OCI-LY1 (cell line): ENCODE measurements at regions not wholly inside any gene's neighbourhood (a gene's known extent, or its start where the extent isn't known, plus 50 kb on each side); places are given as distances from the start of the nearest gene placed in this dataset.

ENCODE experiments used
- H2AFZ ChIP-seq: fragments of 200-600 bp; sonication (generic), shearing (Covaris generic); 2 replicates; pipeline ENCODE4 v1.6.0; 2014; ENCODE audit warnings: antibody characterized with exemption, mild to moderate bottlenecking, low read length
- H3F3A ChIP-seq: fragments of 200-600 bp; sonication (generic), shearing (Covaris generic); 2 replicates; pipeline ENCODE4 v1.6.0; 2014; ENCODE audit warnings: mild to moderate bottlenecking, antibody characterized with exemption, low read length, moderate library complexity; ENCODE audit not compliant: insufficient read depth
- H3K27ac ChIP-seq: fragments of 200-600 bp; sonication (generic); 2 replicates; pipeline ENCODE4 v1.5.1; 2014; ENCODE audit warnings: low read length, mixed run types, mild to moderate bottlenecking, low read depth; ENCODE audit not compliant: poor library complexity, severe bottlenecking
- H3K27me3 ChIP-seq: fragments of 200-600 bp; sonication (generic); 2 replicates; pipeline ENCODE4 v1.6.0; 2014; ENCODE audit warnings: antibody characterized with exemption, mild to moderate bottlenecking, low read length, moderate library complexity; ENCODE audit not compliant: insufficient read depth
- H3K36me3 ChIP-seq: fragments of 200-600 bp; sonication (generic); 2 replicates; pipeline ENCODE4 v1.6.1; 2014; ENCODE audit warnings: mild to moderate bottlenecking, antibody characterized with exemption, low read length, moderate library complexity, mixed read lengths; ENCODE audit not compliant: insufficient read depth
- H3K4me1 ChIP-seq: fragments of 200-600 bp; sonication (generic); 2 replicates; pipeline ENCODE4 v1.5.1; 2014; ENCODE audit warnings: mild to moderate bottlenecking, low read length, moderate library complexity; ENCODE audit not compliant: insufficient read depth, severe bottlenecking
- H3K4me2 ChIP-seq: fragments of 200-600 bp; sonication (generic), shearing (Covaris generic); 2 replicates; pipeline ENCODE4 v1.6.1; 2014; ENCODE audit warnings: low read length
- H3K4me3 ChIP-seq: fragments of 200-600 bp; sonication (generic); 2 replicates; pipeline ENCODE4 v1.5.1; 2014; ENCODE audit warnings: low read length, low read depth, mild to moderate bottlenecking, mixed read lengths; ENCODE audit not compliant: poor library complexity, severe bottlenecking
- H3K79me2 ChIP-seq: fragments of 200-600 bp; shearing (Covaris generic); 2 replicates; pipeline ENCODE4 v1.6.1; 2016; ENCODE audit warnings: mixed run types, low read length, mixed read lengths; ENCODE audit not compliant: insufficient read depth
- H3K9ac ChIP-seq: fragments of 200-600 bp; sonication (generic), shearing (Covaris generic); 2 replicates; pipeline ENCODE4 v1.6.1; 2014; ENCODE audit warnings: mild to moderate bottlenecking, low read length, mixed read lengths
- H3K9me2 ChIP-seq: fragments of 200-600 bp; sonication (generic), shearing (Covaris generic); 2 replicates; pipeline ENCODE4 v1.6.1; 2014; ENCODE audit warnings: low read depth, mild to moderate bottlenecking, low read length, mixed read lengths
- H3K9me3 ChIP-seq: fragments of 200-600 bp; shearing (Covaris generic); 2 replicates; pipeline ENCODE4 v1.6.1; 2014; ENCODE audit warnings: low read length, mixed read lengths
- H4K20me1 ChIP-seq: fragments of 200-600 bp; sonication (generic), shearing (Covaris generic); 2 replicates; pipeline ENCODE4 v1.6.0; 2016; ENCODE audit warnings: mild to moderate bottlenecking, low read length; ENCODE audit not compliant: insufficient read depth
- CTCF ChIP-seq: fragments of 200-600 bp; sonication (generic), shearing (Covaris generic); IDR thresholded peaks from 2 replicates; pipeline ENCODE4 v1.5.1; 2017; ENCODE audit warnings: mild to moderate bottlenecking, antibody characterized with exemption, low read length, moderate library complexity, mixed read lengths
- EZH2 ChIP-seq: fragments of 200-600 bp; sonication (generic), shearing (Covaris generic); IDR thresholded peaks from 2 replicates; pipeline ENCODE4 v1.8.0; 2017; ENCODE audit warnings: borderline replicate concordance, mixed run types, mild to moderate bottlenecking, antibody characterized with exemption, low read length, moderate library complexity, mixed read lengths

- Histone ChIP-seq H3K4me2 (peak overlapping the region; percentile 15; the same call in 1 of the 2 replicates), H3K27me3 (no peaks in the 10 kb centered on the region), H4K20me1 (no peaks in the 10 kb centered on the region), H3K9ac (no peak overlapping the region), H3K9me3 (no peaks in the 10 kb centered on the region), H3K4me3 (no peak overlapping the region), H3K36me3 (no peaks in the 10 kb centered on the region), H2AFZ (no peak overlapping the region), H3K9me2 (no peaks in the 10 kb centered on the region), H3K27ac (no peak overlapping the region), H3F3A (no peaks in the 10 kb centered on the region), H3K4me1 (peaks cover 17% of the 10 kb centered on the region), H3K79me2 (no peaks in the 10 kb centered on the region)
- no peak for TF ChIP-seq CTCF
- no peak for TF ChIP-seq EZH2
Observed at GRCh38 chr5:125115195-125115525, 368.7 kb upstream of the ZNF608 start.

- no peaks in the 10 kb centered on the region for H3K27me3 ChIP-seq
- H2AFZ ChIP-seq: no peak overlapping the region
- no peaks in the 10 kb centered on the region for H4K20me1 ChIP-seq
- peaks cover 17% of the 10 kb centered on the region for H3K4me1 ChIP-seq
- H3K79me2 ChIP-seq: no peaks in the 10 kb centered on the region
- TF ChIP-seq CTCF (no peak), EZH2 (no peak)
- H3K4me2 ChIP-seq: no peak overlapping the region
- no peak overlapping the region for H3K27ac ChIP-seq
- no peaks in the 10 kb centered on the region for H3F3A ChIP-seq
- no peak overlapping the region for H3K9ac ChIP-seq
- H3K9me3 ChIP-seq: no peaks in the 10 kb centered on the region
- no peaks in the 10 kb centered on the region for H3K9me2 ChIP-seq
- H3K36me3 ChIP-seq: no peaks in the 10 kb centered on the region
- H3K4me3 ChIP-seq: no peak overlapping the region
Observed at GRCh38 chr5:125117566-125117965, 371.1 kb upstream of the ZNF608 start.

GRCh38 chr5:125120012-125120411 lies 373.6 kb upstream of the ZNF608 start:
- Histone ChIP-seq H3K4me2 (no peak overlapping the region), H3K79me2 (no peaks in the 10 kb centered on the region), H3K36me3 (no peaks in the 10 kb centered on the region), H3K9me3 (no peaks in the 10 kb centered on the region), H3K27ac (no peak overlapping the region), H3K9ac (no peak overlapping the region), H2AFZ (no peak overlapping the region), H3K9me2 (no peaks in the 10 kb centered on the region), H3K4me1 (peaks cover 7% of the 10 kb centered on the region), H3K4me3 (no peak overlapping the region), H4K20me1 (no peaks in the 10 kb centered on the region), H3K27me3 (no peaks in the 10 kb centered on the region), H3F3A (no peaks in the 10 kb centered on the region)
- TF ChIP-seq EZH2: no peak
- no peak for TF ChIP-seq CTCF
